ENCODE measurements at regions not wholly inside any gene's neighbourhood (a gene's known extent, or its start where the extent isn't known, plus 50 kb on each side); places are given as distances from the start of the nearest gene placed in this dataset.

GRCh38 chr2:221777119-221777518, 205.0 kb upstream of the EPHA4 start:
- no peaks in the 10 kb centered on the region for H3K36me3 ChIP-seq (ENCODE audit: control insufficient read depth in 1 of 2, insufficient read depth in 2 of 2, low read length in 1 of 2)
- no peak overlapping the region for H3K27ac ChIP-seq (ENCODE audit: low read depth in 1 of 2, low read length in 2 of 2)
- no peak for DNase-seq
- WGBS, 2 donors = 48 to 100% methylated on average over 1 of the region's 1 CpG
- no peak for ATAC-seq (ENCODE audit: low FRiP score)
- H3K9me3 ChIP-seq (ENCODE audit: control insufficient read depth, low read length) = no peaks in the 10 kb centered on the region
- intact Hi-C loops (cut with DNase I) = no loop called here
- H3K4me3 ChIP-seq (ENCODE audit: low read length in 2 of 2) = no peak overlapping the region
- H3K4me1 ChIP-seq (ENCODE audit: control insufficient read depth in 1 of 2, insufficient read depth in 2 of 2, low read length in 2 of 2) = peaks cover 3 to 7% of the 10 kb centered on the region in 2 donors
- H3K27me3 ChIP-seq (ENCODE audit: control insufficient read depth in 1 of 2, insufficient read depth in 2 of 2, low read length in 1 of 2) = peaks cover 0 to 1% of the 10 kb centered on the region in 2 donors

GRCh38 chr2:221775096-221775495, 203.0 kb upstream of the EPHA4 start:
- no peak for ATAC-seq (ENCODE audit: low FRiP score)
- H3K27ac ChIP-seq (ENCODE audit: low read depth in 1 of 2, low read length in 2 of 2) = no peak overlapping the region
- 17 to 23% methylated on average over 12 of the region's 12 CpGs for WGBS, 2 donors
- H3K27me3 ChIP-seq (ENCODE audit: control insufficient read depth in 1 of 2, insufficient read depth in 2 of 2, low read length in 1 of 2) = peaks cover 0 to 1% of the 10 kb centered on the region in 2 donors
- no peaks in the 10 kb centered on the region for H3K9me3 ChIP-seq (ENCODE audit: control insufficient read depth, low read length)
- H3K36me3 ChIP-seq (ENCODE audit: control insufficient read depth in 1 of 2, insufficient read depth in 2 of 2, low read length in 1 of 2) = no peaks in the 10 kb centered on the region
- no peak for DNase-seq
- peaks cover 0 to 7% of the 10 kb centered on the region in 2 donors for H3K4me1 ChIP-seq (ENCODE audit: control insufficient read depth in 1 of 2, insufficient read depth in 2 of 2, low read length in 2 of 2)
- H3K4me3 ChIP-seq (ENCODE audit: low read length in 2 of 2) = peak overlapping the region; percentile 26 to 59
- intact Hi-C loops (cut with DNase I) = no loop called here

GRCh38 chr2:221774136-221774535, 202.0 kb upstream of the EPHA4 start:
- no peak for ATAC-seq (ENCODE audit: low FRiP score)

GRCh38 chr2:221771297-221771696, 199.2 kb upstream of the EPHA4 start:
- H3K36me3 ChIP-seq (ENCODE audit: control insufficient read depth in 1 of 2, insufficient read depth in 2 of 2, low read length in 1 of 2) = no peaks in the 10 kb centered on the region
- ATAC-seq (ENCODE audit: low FRiP score) (no peak), DNase-seq (no peak)
- WGBS, 2 donors = 96 to 100% methylated on average over 1 of the region's 1 CpG
- no peak overlapping the region for H3K27ac ChIP-seq (ENCODE audit: low read depth in 1 of 2, low read length in 2 of 2)
- peaks cover 0 to 1% of the 10 kb centered on the region in 2 donors for H3K27me3 ChIP-seq (ENCODE audit: control insufficient read depth in 1 of 2, insufficient read depth in 2 of 2, low read length in 1 of 2)
- intact Hi-C loops (cut with DNase I) = no loop called here
- no peaks in the 10 kb centered on the region for H3K4me1 ChIP-seq (ENCODE audit: control insufficient read depth in 1 of 2, insufficient read depth in 2 of 2, low read length in 2 of 2)
- H3K9me3 ChIP-seq (ENCODE audit: control insufficient read depth, low read length) = no peaks in the 10 kb centered on the region
- H3K4me3 ChIP-seq (ENCODE audit: low read length in 2 of 2) = no peak overlapping the region

More at GRCh38 chr2:221774136-221774535, 202.0 kb upstream of the EPHA4 start:
- intact Hi-C loops (cut with DNase I) = no loop called here
- no peak overlapping the region for H3K27ac ChIP-seq (ENCODE audit: low read depth in 1 of 2, low read length in 2 of 2)
- H3K4me1 ChIP-seq (ENCODE audit: control insufficient read depth in 1 of 2, insufficient read depth in 2 of 2, low read length in 2 of 2) = peaks cover 0 to 2% of the 10 kb centered on the region in 2 donors
- no peak overlapping the region for H3K4me3 ChIP-seq (ENCODE audit: low read length in 2 of 2)
- peaks cover 0 to 1% of the 10 kb centered on the region in 2 donors for H3K27me3 ChIP-seq (ENCODE audit: control insufficient read depth in 1 of 2, insufficient read depth in 2 of 2, low read length in 1 of 2)
- H3K36me3 ChIP-seq (ENCODE audit: control insufficient read depth in 1 of 2, insufficient read depth in 2 of 2, low read length in 1 of 2) = no peaks in the 10 kb centered on the region
- H3K9me3 ChIP-seq (ENCODE audit: control insufficient read depth, low read length) = no peaks in the 10 kb centered on the region
- DNase-seq = no peak
- 67 to 76% methylated on average over 5 of the region's 5 CpGs for WGBS, 2 donors

GRCh38 chr2:221767106-221768012, 195.3 kb upstream of the EPHA4 start:
- ATAC-seq (ENCODE audit: low FRiP score) (no peak), DNase-seq (no peak)
- no peaks in the 10 kb centered on the region for H3K36me3 ChIP-seq (ENCODE audit: control insufficient read depth in 1 of 2, insufficient read depth in 2 of 2, low read length in 1 of 2)
- H3K9me3 ChIP-seq (ENCODE audit: control insufficient read depth, low read length) = no peaks in the 10 kb centered on the region
- WGBS, 2 donors = 47 to 51% methylated on average over 9 of the region's 9 CpGs
- intact Hi-C loops (cut with DNase I) = no loop called here
- H3K4me3 ChIP-seq (ENCODE audit: low read length in 2 of 2) = no peak overlapping the region
- H3K4me1 ChIP-seq (ENCODE audit: control insufficient read depth in 1 of 2, insufficient read depth in 2 of 2, low read length in 2 of 2) = no peaks in the 10 kb centered on the region
- no peak overlapping the region for H3K27ac ChIP-seq (ENCODE audit: low read depth in 1 of 2, low read length in 2 of 2)
- H3K27me3 ChIP-seq (ENCODE audit: control insufficient read depth in 1 of 2, insufficient read depth in 2 of 2, low read length in 1 of 2) = no peaks in the 10 kb centered on the region

- 80 to 100% methylated on average over 1 of the region's 1 CpG for WGBS, 2 donors
- H3K36me3 ChIP-seq (ENCODE audit: control insufficient read depth in 1 of 2, insufficient read depth in 2 of 2, low read length in 1 of 2) = no peaks in the 10 kb centered on the region
- no peak for DNase-seq
These were observed 190.4 kb upstream of the EPHA4 start for GRCh38 chr2:221762496-221762895.

GRCh38 chr2:221761260-221761659, 189.2 kb upstream of the EPHA4 start:
- ATAC-seq (ENCODE audit: low FRiP score) = no peak
- WGBS, 2 donors = 93 to 96% methylated on average over 2 of the region's 2 CpGs
- H3K36me3 ChIP-seq (ENCODE audit: control insufficient read depth in 1 of 2, insufficient read depth in 2 of 2, low read length in 1 of 2) = no peaks in the 10 kb centered on the region
- intact Hi-C loops (cut with DNase I) = no loop called here
- no peaks in the 10 kb centered on the region for H3K9me3 ChIP-seq (ENCODE audit: control insufficient read depth, low read length)
- H3K27ac ChIP-seq (ENCODE audit: low read depth in 1 of 2, low read length in 2 of 2) = no peak overlapping the region
- DNase-seq = no peak
- no peaks in the 10 kb centered on the region for H3K27me3 ChIP-seq (ENCODE audit: control insufficient read depth in 1 of 2, insufficient read depth in 2 of 2, low read length in 1 of 2)
- H3K4me3 ChIP-seq (ENCODE audit: low read length in 2 of 2) = no peak overlapping the region
- H3K4me1 ChIP-seq (ENCODE audit: control insufficient read depth in 1 of 2, insufficient read depth in 2 of 2, low read length in 2 of 2) = no peaks in the 10 kb centered on the region

More at GRCh38 chr2:221762496-221762895, 190.4 kb upstream of the EPHA4 start:
- no peak overlapping the region for H3K4me3 ChIP-seq (ENCODE audit: low read length in 2 of 2)
- no peak overlapping the region for H3K27ac ChIP-seq (ENCODE audit: low read depth in 1 of 2, low read length in 2 of 2)
- ATAC-seq (ENCODE audit: low FRiP score) = no peak
- H3K4me1 ChIP-seq (ENCODE audit: control insufficient read depth in 1 of 2, insufficient read depth in 2 of 2, low read length in 2 of 2) = no peaks in the 10 kb centered on the region
- no peaks in the 10 kb centered on the region for H3K27me3 ChIP-seq (ENCODE audit: control insufficient read depth in 1 of 2, insufficient read depth in 2 of 2, low read length in 1 of 2)
- intact Hi-C loops (cut with DNase I) = no loop called here
- no peaks in the 10 kb centered on the region for H3K9me3 ChIP-seq (ENCODE audit: control insufficient read depth, low read length)

GRCh38 chr2:221758076-221758475, 186.0 kb upstream of the EPHA4 start:
- 66 to 67% methylated on average over 5 of the region's 5 CpGs for WGBS, 2 donors
- DNase-seq = no peak

GRCh38 chr2:221753401-221753800, 181.3 kb upstream of the EPHA4 start:
- intact Hi-C loops (cut with DNase I) = no loop called here
- 97% methylated on average over 2 of the region's 2 CpGs for WGBS, 2 donors
- Histone ChIP-seq H3K4me1 (ENCODE audit: control insufficient read depth in 1 of 2, insufficient read depth in 2 of 2, low read length in 2 of 2) (no peaks in the 10 kb centered on the region), H3K27me3 (ENCODE audit: control insufficient read depth in 1 of 2, insufficient read depth in 2 of 2, low read length in 1 of 2) (no peaks in the 10 kb centered on the region), H3K4me3 (ENCODE audit: low read length in 2 of 2) (no peak overlapping the region), H3K36me3 (ENCODE audit: control insufficient read depth in 1 of 2, insufficient read depth in 2 of 2, low read length in 1 of 2) (no peaks in the 10 kb centered on the region), H3K27ac (ENCODE audit: low read depth in 1 of 2, low read length in 2 of 2) (no peak overlapping the region), H3K9me3 (ENCODE audit: control insufficient read depth, low read length) (no peaks in the 10 kb centered on the region)
- ATAC-seq (ENCODE audit: low FRiP score) (no peak), DNase-seq (no peak)

More at GRCh38 chr2:221758076-221758475, 186.0 kb upstream of the EPHA4 start:
- Histone ChIP-seq H3K4me3 (ENCODE audit: low read length in 2 of 2) (no peak overlapping the region), H3K36me3 (ENCODE audit: control insufficient read depth in 1 of 2, insufficient read depth in 2 of 2, low read length in 1 of 2) (no peaks in the 10 kb centered on the region), H3K27ac (ENCODE audit: low read depth in 1 of 2, low read length in 2 of 2) (no peak overlapping the region), H3K4me1 (ENCODE audit: control insufficient read depth in 1 of 2, insufficient read depth in 2 of 2, low read length in 2 of 2) (no peaks in the 10 kb centered on the region), H3K27me3 (ENCODE audit: control insufficient read depth in 1 of 2, insufficient read depth in 2 of 2, low read length in 1 of 2) (no peaks in the 10 kb centered on the region), H3K9me3 (ENCODE audit: control insufficient read depth, low read length) (no peaks in the 10 kb centered on the region)
- no peak for ATAC-seq (ENCODE audit: low FRiP score)
- intact Hi-C loops (cut with DNase I) = no loop called here
